ENCODE measurements at regions not wholly inside any gene's neighbourhood (a gene's known extent, or its start where the extent isn't known, plus 50 kb on each side); places are given as distances from the start of the nearest gene placed in this dataset.

GRCh38 chr13:105069106-105069505, 1466.4 kb downstream of the EFNB2 start:
- TF ChIP-seq CTCF (conservative IDR thresholded peaks at IDR 0.05; ENCODE audit: low read depth, low read length): no peak
- no peak for TF ChIP-seq EZH2 (IDR thresholded peaks at IDR 0.05; ENCODE audit: low read length, unreplicated experiment)
